GM12878 (cell line): ENCODE measurements at regions not wholly inside any gene's neighbourhood (a gene's known extent, or its start where the extent isn't known, plus 50 kb on each side); places are given as distances from the start of the nearest gene placed in this dataset.

Source experiments
- ATAC-seq: fragments of 200-7000 bp; cut with Tn5 transposase; 3 replicates; pipeline ENCODE4 v1.9.1; 2020; ENCODE audit warnings: mild to moderate bottlenecking, moderate library complexity
- BruUV-seq: library from RNA; stranded (reverse); fragments of 400-500 nt; replicated peaks from 2 replicates; lab custom pipeline; 2021; lab: Mats Ljungman, UMichigan
- CTCF ChIA-PET: fragments of 300-600 bp; sonication (Branson Sonifier 250); formaldehyde crosslinking; extraction: SDS; loops from one replicate; lab custom pipeline; 2021; ENCODE audit warnings: inconsistent platforms; lab: Yijun Ruan, JAX
- POLR2A ChIA-PET: fragments of 350-600 bp; formaldehyde crosslinking; extraction: SDS; loops from one replicate; lab custom pipeline; 2021; ENCODE audit warnings: inconsistent platforms; lab: Charles Lee
- RAD21 ChIA-PET: fragments of 300-600 bp; sonication (Branson Sonifier 250); formaldehyde crosslinking; loops from one replicate; lab custom pipeline; 2023; ENCODE audit warnings: antibody characterized with exemption; ENCODE audit not compliant: unreplicated experiment; lab: Charles Lee
- SMC1A ChIA-PET: fragments of 300-600 bp; sonication (Branson Sonifier 250); formaldehyde crosslinking; loops from one replicate; lab custom pipeline; 2023; ENCODE audit not compliant: unreplicated experiment, uncharacterized antibody; lab: Charles Lee
- DNase-seq: peaks from one replicate; pipeline ENCODE4 v3.0.0-alpha.2; 2011; ENCODE audit warnings: low read depth, low spot score
- FAIRE-seq: peaks from 3 replicates; lab custom pipeline; 2011; peaks lifted over from hg19 to GRCh38; lab: Jason Lieb, UNC
- H2AFZ ChIP-seq: 2 replicates; pipeline ENCODE4 v1.6.0; 2011; ENCODE audit warnings: low read depth, low read length, control low read depth; ENCODE audit not compliant: control insufficient read depth
- H3K27ac ChIP-seq: 2 replicates; pipeline ENCODE4 v1.5.1; 2011; ENCODE audit warnings: control low read depth; ENCODE audit not compliant: control insufficient read depth, insufficient read depth
- H3K27me3 ChIP-seq, 2 experiments: replicated peaks in 1 of 2; 2 replicates each; pipeline versions ENCODE4 v1.6.0 to v1.6.1; 2011; ENCODE audit warnings: low read length in 1 of 2; ENCODE audit not compliant: control insufficient read depth in 2 of 2, insufficient read depth in 2 of 2
- H3K36me3 ChIP-seq, 2 experiments: 2 replicates each; pipeline ENCODE4 v1.5.1; 2011; ENCODE audit warnings: low read length in 1 of 2; ENCODE audit not compliant: control insufficient read depth in 2 of 2, insufficient read depth in 2 of 2
- H3K4me1 ChIP-seq: 2 replicates; pipeline ENCODE4 v1.6.1; 2011; ENCODE audit warnings: mild to moderate bottlenecking, low read length, moderate library complexity, mixed read lengths; ENCODE audit not compliant: control insufficient read depth, insufficient read depth
- H3K4me2 ChIP-seq: 2 replicates; pipeline ENCODE4 v1.6.0; 2011; ENCODE audit warnings: control low read depth; ENCODE audit not compliant: control insufficient read depth, insufficient read depth
- H3K4me3 ChIP-seq: fragments of 200-600 bp; sonication (generic); 2 replicates; pipeline ENCODE4 v1.5.1; 2016
- H3K79me2 ChIP-seq: 2 replicates; pipeline ENCODE4 v1.6.0; 2011; ENCODE audit warnings: low read length; ENCODE audit not compliant: control insufficient read depth, insufficient read depth
- H3K9ac ChIP-seq: 2 replicates; pipeline ENCODE4 v1.8.0; 2011; ENCODE audit warnings: low read length, control low read depth, mixed read lengths; ENCODE audit not compliant: control insufficient read depth, insufficient read depth
- H3K9me3 ChIP-seq: replicated peaks from 3 replicates; pipeline ENCODE4 v1.5.1; 2011; ENCODE audit warnings: mild to moderate bottlenecking, low read length; ENCODE audit not compliant: control insufficient read depth, insufficient read depth
- H4K20me1 ChIP-seq: 2 replicates; pipeline ENCODE4 v1.6.0; 2011; ENCODE audit not compliant: control insufficient read depth, insufficient read depth
- BRCA1 ChIP-seq: IDR thresholded peaks from 2 replicates; pipeline ENCODE4 v1.6.1; 2011; ENCODE audit warnings: low read depth, low read length, improper control_type of control experiment
- CBFB ChIP-seq: IDR thresholded peaks from 2 replicates; pipeline ENCODE4 v1.6.1; 2016; ENCODE audit warnings: antibody characterized with exemption, low read depth
- CHD1 ChIP-seq: IDR thresholded peaks from 2 replicates; pipeline ENCODE4 v1.6.1; 2012; ENCODE audit warnings: low read depth, low read length, improper control_type of control experiment
- ESRRA ChIP-seq: IDR thresholded peaks from 2 replicates; pipeline ENCODE4 v1.6.1; 2012; ENCODE audit warnings: mild to moderate bottlenecking, low read length, improper control_type of control experiment
- HDAC6 ChIP-seq: fragments of 200-600 bp; sonication (generic); IDR thresholded peaks from one replicate; pipeline ENCODE4 v1.8.0; 2017; ENCODE audit warnings: antibody characterized with exemption; ENCODE audit not compliant: unreplicated experiment
- HDGF ChIP-seq: fragments of 450-650 bp; IDR thresholded peaks from 2 replicates; pipeline ENCODE4 v1.6.1; 2016; ENCODE audit warnings: antibody characterized with exemption
- IRF4 ChIP-seq: IDR thresholded peaks from 2 replicates; pipeline ENCODE4 v1.6.1; 2011; ENCODE audit warnings: low read depth, low read length
- MTA2 ChIP-seq: fragments of 450-650 bp; IDR thresholded peaks from 2 replicates; pipeline ENCODE4 v1.6.1; 2016; ENCODE audit warnings: low read depth, mild to moderate bottlenecking, moderate library complexity
- PAX8 ChIP-seq: fragments of 450-650 bp; IDR thresholded peaks from 2 replicates; pipeline ENCODE4 v1.6.1; 2017; ENCODE audit warnings: mild to moderate bottlenecking, moderate library complexity
- RAD51 ChIP-seq: fragments of 450-650 bp; IDR thresholded peaks from 2 replicates; pipeline ENCODE4 v1.6.1; 2016; ENCODE audit warnings: moderate library complexity, mild to moderate bottlenecking, inconsistent platforms
- RB1 ChIP-seq: fragments of 450-650 bp; formaldehyde crosslinking; IDR thresholded peaks from 2 replicates; pipeline ENCODE4 v1.6.1; 2017; ENCODE audit warnings: mild to moderate bottlenecking, borderline replicate concordance
- SMAD5 ChIP-seq: IDR thresholded peaks from 2 replicates; pipeline ENCODE4 v1.6.1; 2016; ENCODE audit warnings: antibody characterized with exemption, low read depth
- ZNF207 ChIP-seq: fragments of 450-650 bp; IDR thresholded peaks from 2 replicates; pipeline ENCODE4 v1.6.1; 2014; ENCODE audit warnings: antibody characterized with exemption, mild to moderate bottlenecking, borderline replicate concordance
- ZSCAN29 ChIP-seq: fragments of 450-650 bp; IDR thresholded peaks from 2 replicates; pipeline ENCODE4 v1.6.1; 2017; ENCODE audit warnings: mild to moderate bottlenecking, moderate library complexity
- WGBS: methylation state at CpG from one replicate; pipeline ENCODE4 v1.1.6; 2016; ENCODE audit warnings: low lambda C conversion rate; ENCODE audit not compliant: insufficient replicate concordance, insufficient coverage; ENCODE audit errors: missing lambda C conversion rate; 5-methylcytosine and 5-hydroxymethylcytosine counted together
- in situ Hi-C: fragments of 300-500 bp; cut with MboI; formaldehyde crosslinking; loops from 9 replicates; pipeline ENCODE4 v1.14.3; 2018; ENCODE audit warnings: mixed read lengths
- intact Hi-C: fragments of 100-400 bp; cut with micrococcal nuclease; formaldehyde crosslinking; loops from one replicate; pipeline ENCODE4 v1.14.2; 2022; ENCODE audit not compliant: unreplicated experiment
- TF ChIP-seq, protein P1 (sequence below): IDR thresholded peaks from 2 replicates; pipeline ENCODE4 v1.6.1; 2012; ENCODE audit warnings: improper control_type of control experiment, low read depth, low read length; ENCODE audit not compliant: insufficient replicate concordance
- TF ChIP-seq, protein P2 (sequence below): fragments of 450-650 bp; IDR thresholded peaks from 2 replicates; pipeline ENCODE4 v1.6.1; 2016; ENCODE audit warnings: mild to moderate bottlenecking, moderate library complexity, borderline replicate concordance
- TF ChIP-seq, protein P3 (sequence below): IDR thresholded peaks from 2 replicates; pipeline ENCODE4 v1.6.1; 2012; ENCODE audit warnings: low read depth, low read length, improper control_type of control experiment

DNA sequence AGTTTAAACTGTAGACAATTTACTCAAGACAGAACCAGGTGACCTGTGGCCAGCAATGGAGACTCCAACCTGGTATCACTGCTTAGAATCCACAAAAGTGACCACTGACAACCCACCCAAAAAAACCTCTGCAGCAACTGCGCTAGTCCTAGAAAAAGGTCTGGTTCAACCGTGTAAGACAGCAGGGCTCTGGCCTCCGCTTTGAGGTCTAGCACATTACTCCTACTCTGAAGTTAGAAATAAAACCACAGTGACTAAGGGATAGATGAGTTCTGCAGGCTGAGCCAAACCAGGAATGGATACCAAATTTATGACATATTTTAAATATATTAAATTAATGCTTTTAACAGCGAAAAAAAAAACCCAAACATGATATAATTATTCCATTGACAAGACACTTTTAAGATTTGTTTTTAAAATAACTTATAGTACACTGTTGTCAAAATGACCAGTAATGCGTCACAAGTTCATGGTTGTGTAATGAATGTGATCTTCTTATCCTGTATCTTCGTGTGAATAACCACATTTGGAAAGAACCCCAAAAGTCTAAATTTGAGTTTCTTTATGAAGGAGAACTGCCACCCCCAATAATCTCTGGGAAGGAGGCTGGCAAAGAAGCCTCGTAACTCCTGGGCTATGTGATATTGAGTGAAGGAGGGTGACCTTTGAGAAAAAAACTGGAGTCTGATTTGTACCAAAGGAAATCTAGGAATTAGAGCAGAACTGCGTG lies 101.9 kb upstream of the SLC44A1 start:
- CTCF ChIA-PET: interaction anchor here (1.8 kb wide), 1 partner anchor 279 kb away, joined by 4 read pairs; no protein-coding TSS in a partner anchor
- Histone ChIP-seq H4K20me1 (no peaks in the 10 kb centered on the region), H3K27me3 (no peaks in the 10 kb centered on the region), H3K27ac (no peak overlapping the region), H3K9me3 (no peaks in the 10 kb centered on the region), H3K4me3 (no peak overlapping the region), H3K36me3 (no peaks in the 10 kb centered on the region), H3K79me2 (no peaks in the 10 kb centered on the region), H3K9ac (no peak overlapping the region), H3K4me1 (peaks cover 2% of the 10 kb centered on the region; the same call in 1 of the 2 replicates), H2AFZ (no peak overlapping the region), H3K4me2 (no peak overlapping the region)
- SMC1A ChIA-PET: interaction anchor here (1.3 kb wide), 1 partner anchor 12 kb away, joined by 3 read pairs; no protein-coding TSS in a partner anchor
- no TSS peak for BruUV-seq
- WGBS: 37% methylated on average over 8 of the region's 8 CpGs
- RAD21 ChIA-PET: no interaction called here
- TF ChIP-seq SMAD5: no peak
- no peak for TF ChIP-seq BRCA1
- TF ChIP-seq RAD51: no peak
- TF ChIP-seq MTA2: no peak
- TF ChIP-seq IRF4: no peak
- no peak for TF ChIP-seq CBFB
- TF ChIP-seq HDAC6: no peak
- TF ChIP-seq ZSCAN29: no peak
- TF ChIP-seq RB1: no peak
- TF ChIP-seq ZNF207: no peak
- TF ChIP-seq ESRRA: no peak
- TF ChIP-seq HDGF: no peak
- TF ChIP-seq CHD1: no peak
- no peak for TF ChIP-seq PAX8
- TF ChIP-seq, protein P1, sequence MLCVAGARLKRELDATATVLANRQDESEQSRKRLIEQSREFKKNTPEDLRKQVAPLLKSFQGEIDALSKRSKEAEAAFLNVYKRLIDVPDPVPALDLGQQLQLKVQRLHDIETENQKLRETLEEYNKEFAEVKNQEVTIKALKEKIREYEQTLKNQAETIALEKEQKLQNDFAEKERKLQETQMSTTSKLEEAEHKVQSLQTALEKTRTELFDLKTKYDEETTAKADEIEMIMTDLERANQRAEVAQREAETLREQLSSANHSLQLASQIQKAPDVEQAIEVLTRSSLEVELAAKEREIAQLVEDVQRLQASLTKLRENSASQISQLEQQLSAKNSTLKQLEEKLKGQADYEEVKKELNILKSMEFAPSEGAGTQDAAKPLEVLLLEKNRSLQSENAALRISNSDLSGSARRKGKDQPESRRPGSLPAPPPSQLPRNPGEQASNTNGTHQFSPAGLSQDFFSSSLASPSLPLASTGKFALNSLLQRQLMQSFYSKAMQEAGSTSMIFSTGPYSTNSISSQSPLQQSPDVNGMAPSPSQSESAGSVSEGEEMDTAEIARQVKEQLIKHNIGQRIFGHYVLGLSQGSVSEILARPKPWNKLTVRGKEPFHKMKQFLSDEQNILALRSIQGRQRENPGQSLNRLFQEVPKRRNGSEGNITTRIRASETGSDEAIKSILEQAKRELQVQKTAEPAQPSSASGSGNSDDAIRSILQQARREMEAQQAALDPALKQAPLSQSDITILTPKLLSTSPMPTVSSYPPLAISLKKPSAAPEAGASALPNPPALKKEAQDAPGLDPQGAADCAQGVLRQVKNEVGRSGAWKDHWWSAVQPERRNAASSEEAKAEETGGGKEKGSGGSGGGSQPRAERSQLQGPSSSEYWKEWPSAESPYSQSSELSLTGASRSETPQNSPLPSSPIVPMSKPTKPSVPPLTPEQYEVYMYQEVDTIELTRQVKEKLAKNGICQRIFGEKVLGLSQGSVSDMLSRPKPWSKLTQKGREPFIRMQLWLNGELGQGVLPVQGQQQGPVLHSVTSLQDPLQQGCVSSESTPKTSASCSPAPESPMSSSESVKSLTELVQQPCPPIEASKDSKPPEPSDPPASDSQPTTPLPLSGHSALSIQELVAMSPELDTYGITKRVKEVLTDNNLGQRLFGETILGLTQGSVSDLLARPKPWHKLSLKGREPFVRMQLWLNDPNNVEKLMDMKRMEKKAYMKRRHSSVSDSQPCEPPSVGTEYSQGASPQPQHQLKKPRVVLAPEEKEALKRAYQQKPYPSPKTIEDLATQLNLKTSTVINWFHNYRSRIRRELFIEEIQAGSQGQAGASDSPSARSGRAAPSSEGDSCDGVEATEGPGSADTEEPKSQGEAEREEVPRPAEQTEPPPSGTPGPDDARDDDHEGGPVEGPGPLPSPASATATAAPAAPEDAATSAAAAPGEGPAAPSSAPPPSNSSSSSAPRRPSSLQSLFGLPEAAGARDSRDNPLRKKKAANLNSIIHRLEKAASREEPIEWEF: no peak
- TF ChIP-seq, protein P2, sequence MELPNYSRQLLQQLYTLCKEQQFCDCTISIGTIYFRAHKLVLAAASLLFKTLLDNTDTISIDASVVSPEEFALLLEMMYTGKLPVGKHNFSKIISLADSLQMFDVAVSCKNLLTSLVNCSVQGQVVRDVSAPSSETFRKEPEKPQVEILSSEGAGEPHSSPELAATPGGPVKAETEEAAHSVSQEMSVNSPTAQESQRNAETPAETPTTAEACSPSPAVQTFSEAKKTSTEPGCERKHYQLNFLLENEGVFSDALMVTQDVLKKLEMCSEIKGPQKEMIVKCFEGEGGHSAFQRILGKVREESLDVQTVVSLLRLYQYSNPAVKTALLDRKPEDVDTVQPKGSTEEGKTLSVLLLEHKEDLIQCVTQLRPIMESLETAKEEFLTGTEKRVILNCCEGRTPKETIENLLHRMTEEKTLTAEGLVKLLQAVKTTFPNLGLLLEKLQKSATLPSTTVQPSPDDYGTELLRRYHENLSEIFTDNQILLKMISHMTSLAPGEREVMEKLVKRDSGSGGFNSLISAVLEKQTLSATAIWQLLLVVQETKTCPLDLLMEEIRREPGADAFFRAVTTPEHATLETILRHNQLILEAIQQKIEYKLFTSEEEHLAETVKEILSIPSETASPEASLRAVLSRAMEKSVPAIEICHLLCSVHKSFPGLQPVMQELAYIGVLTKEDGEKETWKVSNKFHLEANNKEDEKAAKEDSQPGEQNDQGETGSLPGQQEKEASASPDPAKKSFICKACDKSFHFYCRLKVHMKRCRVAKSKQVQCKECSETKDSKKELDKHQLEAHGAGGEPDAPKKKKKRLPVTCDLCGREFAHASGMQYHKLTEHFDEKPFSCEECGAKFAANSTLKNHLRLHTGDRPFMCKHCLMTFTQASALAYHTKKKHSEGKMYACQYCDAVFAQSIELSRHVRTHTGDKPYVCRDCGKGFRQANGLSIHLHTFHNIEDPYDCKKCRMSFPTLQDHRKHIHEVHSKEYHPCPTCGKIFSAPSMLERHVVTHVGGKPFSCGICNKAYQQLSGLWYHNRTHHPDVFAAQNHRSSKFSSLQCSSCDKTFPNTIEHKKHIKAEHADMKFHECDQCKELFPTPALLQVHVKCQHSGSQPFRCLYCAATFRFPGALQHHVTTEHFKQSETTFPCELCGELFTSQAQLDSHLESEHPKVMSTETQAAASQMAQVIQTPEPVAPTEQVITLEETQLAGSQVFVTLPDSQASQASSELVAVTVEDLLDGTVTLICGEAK: no peak
- TF ChIP-seq, protein P3, sequence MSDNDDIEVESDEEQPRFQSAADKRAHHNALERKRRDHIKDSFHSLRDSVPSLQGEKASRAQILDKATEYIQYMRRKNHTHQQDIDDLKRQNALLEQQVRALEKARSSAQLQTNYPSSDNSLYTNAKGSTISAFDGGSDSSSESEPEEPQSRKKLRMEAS: no peak
- in situ Hi-C loops: no loop called here
- POLR2A ChIA-PET: no interaction called here
- DNase-seq (no peak), FAIRE-seq (no peak), ATAC-seq (no peak)
- intact Hi-C loops: no loop called here
